Sigmoid colon (tissue), 6 donors: ENCODE measurements at regions not wholly inside any gene's neighbourhood (a gene's known extent, or its start where the extent isn't known, plus 50 kb on each side); places are given as distances from the start of the nearest gene placed in this dataset.

Source experiments
- DNase-seq: peaks from one replicate; pipeline ENCODE4 v3.0.0-alpha.2; 2019
- H3K27ac ChIP-seq, 4 donors: fragments of 200-600 bp; sonication (generic); one replicate each; pipeline ENCODE4 v1.5.1; 2016 to 2019; ENCODE audit warnings: mild to moderate bottlenecking in 1 of 4
- H3K27me3 ChIP-seq, 3 donors: fragments of 200-600 bp; sonication (generic); one replicate each; pipeline ENCODE4 v1.5.1; 2019; ENCODE audit warnings: mild to moderate bottlenecking in 1 of 3
- H3K36me3 ChIP-seq, 4 donors: fragments of 200-600 bp; sonication (generic); one replicate each; pipeline ENCODE4 v1.5.1; 2016 to 2019
- H3K4me1 ChIP-seq, 4 donors: fragments of 200-600 bp; sonication (generic); one replicate each; pipeline ENCODE4 v1.5.1; 2017 to 2019
- H3K4me3 ChIP-seq, 4 donors: fragments of 200-600 bp; sonication (generic); one replicate each; pipeline ENCODE4 v1.5.1; 2017 to 2019; ENCODE audit warnings: mild to moderate bottlenecking in 2 of 4, moderate library complexity in 1 of 4
- H3K9me3 ChIP-seq, 4 donors: fragments of 200-600 bp in 3 of 4; sonication (generic) in 3 of 4; one replicate each; pipeline versions ENCODE4 v1.5.1 to v1.6.1; 2013 to 2019
- EP300 ChIP-seq, 4 donors: sonication (generic); formaldehyde crosslinking; IDR thresholded peaks; one replicate each; pipeline ENCODE4 v1.6.1; 2017; ENCODE audit warnings: antibody characterized with exemption in 4 of 4
- POLR2A ChIP-seq, 2 donors: fragments of 450-650 bp; IDR thresholded peaks; one replicate each; pipeline ENCODE4 v1.6.1; 2016; ENCODE audit warnings: antibody characterized with exemption in 2 of 2, mild to moderate bottlenecking in 2 of 2, moderate library complexity in 2 of 2
- POLR2AphosphoS5 ChIP-seq, 4 donors: sonication (generic); formaldehyde crosslinking; IDR thresholded peaks; one replicate each; pipeline ENCODE4 v1.6.1; 2017; ENCODE audit warnings: antibody characterized with exemption in 4 of 4
- WGBS, 2 donors: extraction: QIAGEN DNeasy Blood & Tissue Kit; methylation state at CpG; one replicate each; pipeline ENCODE4 v1.1.7; 2013; 5-methylcytosine and 5-hydroxymethylcytosine counted together
- intact Hi-C: fragments of 100-400 bp; cut with DNase I; formaldehyde crosslinking; loops from one replicate; pipeline ENCODE4 v1.15.1; 2023
- TF ChIP-seq, protein P1 (sequence below), 4 experiments: fragments of 450-650 bp in 3 of 4; fragments of 200-600 bp in 1 of 4; IDR thresholded peaks; one replicate each; pipeline ENCODE4 v1.5.1; 2016 to 2019; ENCODE audit warnings: antibody characterized with exemption in 4 of 4, mild to moderate bottlenecking in 3 of 4, moderate library complexity in 2 of 4
- donor health status: healthy with polysubstance abuse.
- donor health status: healthy.

DNA sequence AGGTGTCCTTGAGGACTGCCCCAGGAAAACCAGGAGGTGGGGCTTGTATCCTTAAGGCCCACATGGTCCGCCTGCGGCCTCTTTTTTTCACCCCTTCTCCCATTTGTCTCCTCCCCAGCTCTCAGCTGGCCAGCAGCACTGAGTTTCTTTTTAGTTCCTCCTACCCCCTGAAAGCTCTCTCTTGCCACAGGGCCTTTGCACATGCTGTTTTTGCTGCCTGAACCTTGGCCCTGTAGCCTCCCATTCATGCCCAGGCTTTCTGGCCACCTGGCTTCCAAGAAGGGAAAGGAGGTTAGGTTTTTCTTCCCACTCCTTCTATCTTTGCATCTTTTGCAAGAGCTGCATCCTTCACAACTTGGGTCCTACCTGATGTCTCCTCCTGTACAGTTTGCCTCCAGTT lies 358.1 kb downstream of the VRK1 start:
- H3K27ac ChIP-seq = no peak overlapping the region
- no peaks in the 10 kb centered on the region for H3K36me3 ChIP-seq
- H3K4me1 ChIP-seq = no peaks in the 10 kb centered on the region
- peaks cover 0 to 4% (median 0%) of the 10 kb centered on the region in 3 donors for H3K27me3 ChIP-seq
- TF ChIP-seq POLR2A (IDR thresholded peaks at IDR 0.05) = no peak
- TF ChIP-seq, protein P1, sequence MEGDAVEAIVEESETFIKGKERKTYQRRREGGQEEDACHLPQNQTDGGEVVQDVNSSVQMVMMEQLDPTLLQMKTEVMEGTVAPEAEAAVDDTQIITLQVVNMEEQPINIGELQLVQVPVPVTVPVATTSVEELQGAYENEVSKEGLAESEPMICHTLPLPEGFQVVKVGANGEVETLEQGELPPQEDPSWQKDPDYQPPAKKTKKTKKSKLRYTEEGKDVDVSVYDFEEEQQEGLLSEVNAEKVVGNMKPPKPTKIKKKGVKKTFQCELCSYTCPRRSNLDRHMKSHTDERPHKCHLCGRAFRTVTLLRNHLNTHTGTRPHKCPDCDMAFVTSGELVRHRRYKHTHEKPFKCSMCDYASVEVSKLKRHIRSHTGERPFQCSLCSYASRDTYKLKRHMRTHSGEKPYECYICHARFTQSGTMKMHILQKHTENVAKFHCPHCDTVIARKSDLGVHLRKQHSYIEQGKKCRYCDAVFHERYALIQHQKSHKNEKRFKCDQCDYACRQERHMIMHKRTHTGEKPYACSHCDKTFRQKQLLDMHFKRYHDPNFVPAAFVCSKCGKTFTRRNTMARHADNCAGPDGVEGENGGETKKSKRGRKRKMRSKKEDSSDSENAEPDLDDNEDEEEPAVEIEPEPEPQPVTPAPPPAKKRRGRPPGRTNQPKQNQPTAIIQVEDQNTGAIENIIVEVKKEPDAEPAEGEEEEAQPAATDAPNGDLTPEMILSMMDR (IDR thresholded peaks at IDR 0.05) = no peak
- TF ChIP-seq EP300 (IDR thresholded peaks at IDR 0.05) = no peak
- TF ChIP-seq POLR2AphosphoS5 (IDR thresholded peaks at IDR 0.05) = no peak
- DNase-seq = no peak
- no peak overlapping the region for H3K4me3 ChIP-seq
- WGBS, 2 donors = 81 to 90% methylated on average over 2 of the region's 2 CpGs
- intact Hi-C loops = no loop called here
- no peaks in the 10 kb centered on the region for H3K9me3 ChIP-seq

DNA sequence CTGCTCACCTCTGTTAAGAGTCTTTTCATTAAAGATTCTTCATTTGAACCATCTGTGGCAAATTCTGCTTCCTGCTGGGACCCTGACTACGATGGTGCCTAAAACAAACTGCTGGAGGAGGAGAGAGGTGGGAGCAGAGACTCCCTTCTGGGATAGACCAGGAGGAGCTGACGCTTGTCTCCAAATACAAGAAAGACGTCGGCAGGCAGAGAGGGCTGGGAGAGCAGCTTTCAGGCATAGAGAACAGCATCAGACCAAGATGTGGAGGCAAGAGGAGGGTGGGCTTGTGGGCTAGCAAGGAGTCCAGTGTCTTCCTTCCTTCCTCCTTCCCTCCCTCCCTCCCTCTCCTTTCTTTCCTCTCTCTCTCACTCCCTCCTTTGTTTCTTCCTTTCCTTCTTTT lies 358.6 kb downstream of the VRK1 start:
- H3K9me3 ChIP-seq = no peaks in the 10 kb centered on the region
- TF ChIP-seq EP300 (IDR thresholded peaks at IDR 0.05) = no peak
- TF ChIP-seq POLR2AphosphoS5 (IDR thresholded peaks at IDR 0.05) = no peak
- no peak for TF ChIP-seq POLR2A (IDR thresholded peaks at IDR 0.05)
- TF ChIP-seq, protein P1 (IDR thresholded peaks at IDR 0.05) = no peak
- H3K36me3 ChIP-seq = no peaks in the 10 kb centered on the region
- peaks cover 0 to 4% (median 0%) of the 10 kb centered on the region in 3 donors for H3K27me3 ChIP-seq
- no peak for DNase-seq
- WGBS, 2 donors = 65 to 69% methylated on average over 4 of the region's 4 CpGs
- no peak overlapping the region for H3K4me3 ChIP-seq
- intact Hi-C loops = no loop called here
- H3K27ac ChIP-seq = no peak overlapping the region
- no peaks in the 10 kb centered on the region for H3K4me1 ChIP-seq

DNA sequence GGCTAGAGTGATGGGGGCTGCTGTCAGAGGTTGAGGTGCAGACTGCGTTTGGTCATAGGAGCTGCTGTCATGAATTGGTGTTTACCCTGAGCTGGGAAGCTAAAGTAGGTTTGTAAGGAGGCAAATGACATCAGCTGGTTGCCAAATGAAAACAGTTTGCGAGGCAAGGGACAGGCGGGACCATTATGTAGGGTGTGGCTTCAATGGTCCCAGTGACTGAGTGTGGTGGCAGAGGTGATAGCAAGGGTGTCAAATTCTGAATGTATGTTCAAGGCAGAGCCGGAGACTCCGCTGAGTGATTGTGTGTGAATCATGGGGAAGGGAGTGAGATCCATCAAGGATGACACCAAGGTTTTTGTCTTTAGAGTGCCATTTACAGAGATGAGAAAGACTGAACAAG lies 359.5 kb downstream of the VRK1 start:
- H3K4me1 ChIP-seq = no peaks in the 10 kb centered on the region
- H3K27ac ChIP-seq = no peak overlapping the region
- no peak for DNase-seq
- H3K9me3 ChIP-seq = no peaks in the 10 kb centered on the region
- 52 to 78% methylated on average over 5 of the region's 5 CpGs for WGBS, 2 donors
- no peak for TF ChIP-seq EP300 (IDR thresholded peaks at IDR 0.05)
- TF ChIP-seq, protein P1 (IDR thresholded peaks at IDR 0.05) = no peak
- no peak for TF ChIP-seq POLR2AphosphoS5 (IDR thresholded peaks at IDR 0.05)
- TF ChIP-seq POLR2A (IDR thresholded peaks at IDR 0.05) = no peak
- intact Hi-C loops = no loop called here
- peaks cover 0 to 4% (median 0%) of the 10 kb centered on the region in 3 donors for H3K27me3 ChIP-seq
- no peak overlapping the region for H3K4me3 ChIP-seq
- no peaks in the 10 kb centered on the region for H3K36me3 ChIP-seq

DNA sequence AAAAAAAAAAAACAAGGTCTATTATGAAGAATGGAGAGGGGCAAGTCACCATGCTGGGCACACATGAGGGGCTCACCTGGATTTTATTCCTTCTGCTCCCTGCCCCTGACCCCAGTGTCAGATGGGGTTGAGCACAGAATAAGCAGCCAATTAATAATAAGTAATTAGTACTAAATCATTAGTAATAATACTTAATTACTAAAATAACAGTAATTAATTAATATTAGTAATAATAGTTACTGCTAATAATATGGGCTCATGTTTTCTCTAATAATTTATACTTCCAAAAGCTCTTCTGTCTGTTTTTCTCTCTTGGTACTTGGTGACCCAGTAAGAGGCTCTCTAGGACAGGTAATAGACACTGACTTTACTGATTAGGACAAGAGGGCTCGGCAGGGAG lies 360.9 kb downstream of the VRK1 start:
- H3K27ac ChIP-seq = no peak overlapping the region
- H3K4me1 ChIP-seq = no peaks in the 10 kb centered on the region
- H3K36me3 ChIP-seq = no peaks in the 10 kb centered on the region
- TF ChIP-seq, protein P1 (IDR thresholded peaks at IDR 0.05) = no peak
- TF ChIP-seq POLR2A (IDR thresholded peaks at IDR 0.05) = no peak
- no peak for TF ChIP-seq EP300 (IDR thresholded peaks at IDR 0.05)
- no peak for TF ChIP-seq POLR2AphosphoS5 (IDR thresholded peaks at IDR 0.05)
- H3K9me3 ChIP-seq = no peaks in the 10 kb centered on the region
- 83% methylated on average over 1 of the region's 1 CpG for WGBS, 2 donors
- no peak overlapping the region for H3K4me3 ChIP-seq
- no peak for DNase-seq
- intact Hi-C loops = no loop called here
- peaks cover 0 to 4% (median 0%) of the 10 kb centered on the region in 3 donors for H3K27me3 ChIP-seq

DNA sequence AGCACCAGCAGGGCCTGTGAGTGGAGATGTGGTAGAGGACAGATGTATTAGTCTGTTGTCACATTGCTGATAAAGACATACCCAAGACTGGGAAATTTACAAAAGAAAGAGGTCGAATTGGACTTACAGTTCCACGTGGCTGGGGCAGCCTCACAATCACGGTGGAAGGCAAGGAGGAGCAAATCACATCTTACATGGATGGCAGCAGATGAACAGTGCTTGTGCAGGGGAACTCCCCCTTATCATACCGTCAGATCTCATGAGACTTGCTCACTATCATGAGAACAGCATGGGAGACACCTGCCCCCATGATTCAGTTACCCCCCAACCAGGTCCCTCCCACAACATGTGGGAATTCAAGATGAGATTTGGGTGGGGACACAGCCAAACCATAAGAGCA lies 361.9 kb downstream of the VRK1 start:
- no peaks in the 10 kb centered on the region for H3K4me1 ChIP-seq
- WGBS, 2 donors = 80 to 83% methylated on average over 4 of the region's 4 CpGs
- TF ChIP-seq, protein P1 (IDR thresholded peaks at IDR 0.05) = no peak
- TF ChIP-seq POLR2A (IDR thresholded peaks at IDR 0.05) = no peak
- TF ChIP-seq EP300 (IDR thresholded peaks at IDR 0.05) = no peak
- no peak for TF ChIP-seq POLR2AphosphoS5 (IDR thresholded peaks at IDR 0.05)
- no peak overlapping the region for H3K4me3 ChIP-seq
- H3K27ac ChIP-seq = no peak overlapping the region
- peaks cover 0 to 4% (median 0%) of the 10 kb centered on the region in 3 donors for H3K27me3 ChIP-seq
- no peaks in the 10 kb centered on the region for H3K9me3 ChIP-seq
- H3K36me3 ChIP-seq = no peaks in the 10 kb centered on the region
- intact Hi-C loops = no loop called here
- no peak for DNase-seq
